Stomach smooth muscle (tissue), 2 donors: ENCODE measurements at regions not wholly inside any gene's neighbourhood (a gene's known extent, or its start where the extent isn't known, plus 50 kb on each side); places are given as distances from the start of the nearest gene placed in this dataset.
"Not testable (repeated sequence)": the region's sequence is repeated elsewhere in the genome, so short reads cannot be mapped to it uniquely, and the experiment has no call there.

Experiments
- H3K27ac ChIP-seq: one replicate; pipeline ENCODE4 v1.7.0; 2013; ENCODE audit warnings: mild to moderate bottlenecking, low read length, inconsistent platforms
- H3K27me3 ChIP-seq, 2 donors: one replicate each; pipeline ENCODE4 v1.7.0; 2013; ENCODE audit warnings: low read length in 2 of 2; ENCODE audit not compliant: insufficient read depth in 2 of 2, control insufficient read depth in 1 of 2
- H3K36me3 ChIP-seq, 2 donors: one replicate each; pipeline ENCODE4 v1.7.0; 2013; ENCODE audit warnings: low read length in 2 of 2; ENCODE audit not compliant: control insufficient read depth in 2 of 2, insufficient read depth in 2 of 2
- H3K4me1 ChIP-seq: one replicate; pipeline ENCODE4 v1.7.0; 2013; ENCODE audit warnings: low read length; ENCODE audit not compliant: control insufficient read depth, insufficient read depth
- H3K4me3 ChIP-seq, 2 donors: one replicate each; pipeline ENCODE4 v1.7.0; 2013; ENCODE audit warnings: low read length in 2 of 2
- H3K9ac ChIP-seq, 2 donors: one replicate each; pipeline ENCODE4 v1.7.0; 2013; ENCODE audit warnings: low read length in 2 of 2, mild to moderate bottlenecking in 1 of 2
- H3K9me3 ChIP-seq, 2 donors: one replicate each; pipeline ENCODE4 v1.7.0; 2013; ENCODE audit warnings: low read length in 2 of 2; ENCODE audit not compliant: control insufficient read depth in 2 of 2
- donor health status: healthy.
- donor health status: Pancreatic carcinoma.

- Histone ChIP-seq H3K9me3 (no peaks in the 10 kb centered on the region), H3K4me3 (no peak overlapping the region), H3K9ac (no peak overlapping the region), H3K4me1 (no peaks in the 10 kb centered on the region), H3K27me3 (no peaks in the 10 kb centered on the region), H3K36me3 (no peaks in the 10 kb centered on the region), H3K27ac (no peak overlapping the region)
Measured at GRCh38 chr13:70255406-70255991, 147.2 kb upstream of the KLHL1 start.

- no peaks in the 10 kb centered on the region for H3K4me1 ChIP-seq
- no peaks in the 10 kb centered on the region for H3K36me3 ChIP-seq
- H3K9ac ChIP-seq = no peak overlapping the region
- no peaks in the 10 kb centered on the region for H3K27me3 ChIP-seq
- H3K4me3 ChIP-seq = no peak overlapping the region
- H3K27ac ChIP-seq = no peak overlapping the region
- peaks cover 0 to 5% of the 10 kb centered on the region in 2 donors for H3K9me3 ChIP-seq
Measured at GRCh38 chr13:70253834-70254233, 145.6 kb upstream of the KLHL1 start.

GRCh38 chr13:70253411-70253810 lies 145.2 kb upstream of the KLHL1 start:
- Histone ChIP-seq H3K4me3 (no peak overlapping the region), H3K4me1 (no peaks in the 10 kb centered on the region), H3K36me3 (no peaks in the 10 kb centered on the region), H3K27ac (no peak overlapping the region), H3K9me3 (peaks cover 0 to 5% of the 10 kb centered on the region in 2 donors), H3K27me3 (no peaks in the 10 kb centered on the region), H3K9ac (no peak overlapping the region)

- H3K27ac ChIP-seq = no peak overlapping the region
- H3K36me3 ChIP-seq = no peaks in the 10 kb centered on the region
- H3K27me3 ChIP-seq = no peaks in the 10 kb centered on the region
- no peak overlapping the region for H3K9ac ChIP-seq
- peaks cover 0 to 5% of the 10 kb centered on the region in 2 donors for H3K9me3 ChIP-seq
- no peaks in the 10 kb centered on the region for H3K4me1 ChIP-seq
- H3K4me3 ChIP-seq = no peak overlapping the region
Measured at GRCh38 chr13:70249332-70250064, 141.2 kb upstream of the KLHL1 start.

- H3K27ac ChIP-seq = no peak overlapping the region
- H3K4me3 ChIP-seq = no peak overlapping the region
- H3K9ac ChIP-seq = no peak overlapping the region
- H3K4me1 ChIP-seq = no peaks in the 10 kb centered on the region
- H3K9me3 ChIP-seq = peaks cover 0 to 5% of the 10 kb centered on the region in 2 donors
- H3K36me3 ChIP-seq = no peaks in the 10 kb centered on the region
- no peaks in the 10 kb centered on the region for H3K27me3 ChIP-seq
Measured at GRCh38 chr13:70237131-70237530, 128.9 kb upstream of the KLHL1 start.

GRCh38 chr13:70235565-70235964 lies 127.3 kb upstream of the KLHL1 start:
- Histone ChIP-seq H3K9ac (no peak overlapping the region), H3K9me3 (peaks cover 0 to 5% of the 10 kb centered on the region in 2 donors), H3K27ac (no peak overlapping the region), H3K4me3 (no peak overlapping the region), H3K4me1 (no peaks in the 10 kb centered on the region), H3K36me3 (no peaks in the 10 kb centered on the region), H3K27me3 (no peaks in the 10 kb centered on the region)

GRCh38 chr13:70223911-70224310 lies 115.7 kb upstream of the KLHL1 start:
- Histone ChIP-seq H3K27ac (no peak overlapping the region), H3K9ac (no peak overlapping the region), H3K9me3 (no peaks in the 10 kb centered on the region), H3K36me3 (no peaks in the 10 kb centered on the region), H3K4me1 (no peaks in the 10 kb centered on the region), H3K4me3 (no peak overlapping the region), H3K27me3 (no peaks in the 10 kb centered on the region)

GRCh38 chr13:70222926-70223325 lies 114.7 kb upstream of the KLHL1 start:
- H3K36me3 ChIP-seq = no peaks in the 10 kb centered on the region
- H3K27me3 ChIP-seq = no peaks in the 10 kb centered on the region
- no peaks in the 10 kb centered on the region for H3K4me1 ChIP-seq
- no peaks in the 10 kb centered on the region for H3K9me3 ChIP-seq
- H3K27ac ChIP-seq = no peak overlapping the region
- H3K9ac ChIP-seq = no peak overlapping the region
- H3K4me3 ChIP-seq = no peak overlapping the region

GRCh38 chr13:70218618-70219017 lies 110.4 kb upstream of the KLHL1 start:
- Histone ChIP-seq H3K36me3 (no peaks in the 10 kb centered on the region), H3K9me3 (no peaks in the 10 kb centered on the region), H3K9ac (no peak overlapping the region), H3K27ac (no peak overlapping the region), H3K27me3 (no peaks in the 10 kb centered on the region), H3K4me3 (no peak overlapping the region), H3K4me1 (no peaks in the 10 kb centered on the region)

- H3K4me1 ChIP-seq, H3K27ac ChIP-seq, H3K9ac ChIP-seq, H3K4me3 ChIP-seq, H3K36me3 ChIP-seq, H3K9me3 ChIP-seq, H3K27me3 ChIP-seq: not testable (repeated sequence)
Measured at GRCh38 chr13:70208968-70209367, 100.7 kb upstream of the KLHL1 start.

GRCh38 chr13:70206671-70207070 lies 98.4 kb upstream of the KLHL1 start:
- Histone ChIP-seq H3K9ac (no peak overlapping the region), H3K4me1 (no peaks in the 10 kb centered on the region), H3K27ac (no peak overlapping the region), H3K4me3 (no peak overlapping the region), H3K36me3 (no peaks in the 10 kb centered on the region), H3K27me3 (no peaks in the 10 kb centered on the region), H3K9me3 (no peaks in the 10 kb centered on the region)
